Left lung (tissue), 4 donors: ENCODE measurements at regions not wholly inside any gene's neighbourhood (a gene's known extent, or its start where the extent isn't known, plus 50 kb on each side); places are given as distances from the start of the nearest gene placed in this dataset.

Source experiments
- ATAC-seq: fragments of 200-7000 bp; cut with Tn5 transposase; one replicate; pipeline ENCODE4 v1.9.1; 2020; ENCODE audit warnings: moderate library complexity
- DNase-seq, 4 donors: peaks; one replicate each; pipeline ENCODE4 v3.0.0-alpha.2; 2013 to 2020
- H3K27ac ChIP-seq, 2 donors: fragments of 200-600 bp; sonication (generic) in 1 of 2; one replicate each; pipeline versions ENCODE4 v1.5.0 to v1.8.0; 2020 to 2021
- H3K27me3 ChIP-seq, 2 donors: fragments of 200-600 bp; sonication (generic) in 1 of 2; one replicate each; pipeline versions ENCODE4 v1.5.0 to v1.8.0; 2020 to 2021
- H3K36me3 ChIP-seq, 2 donors: fragments of 200-600 bp; sonication (generic) in 1 of 2; one replicate each; pipeline versions ENCODE4 v1.5.0 to v1.8.0; 2020 to 2021
- H3K4me1 ChIP-seq, 2 donors: fragments of 200-600 bp; one replicate each; pipeline ENCODE4 v1.8.0; 2021
- H3K4me3 ChIP-seq, 2 donors: fragments of 200-600 bp; sonication (generic) in 1 of 2; one replicate each; pipeline versions ENCODE4 v1.5.0 to v1.8.0; 2020 to 2021; ENCODE audit warnings: mild to moderate bottlenecking in 1 of 2
- H3K9me3 ChIP-seq, 2 donors: fragments of 200-600 bp; sonication (generic) in 1 of 2; one replicate each; pipeline versions ENCODE4 v1.5.0 to v1.8.0; 2020 to 2021
- intact Hi-C, 2 donors: fragments of 100-400 bp; cut with DNase I; formaldehyde crosslinking; loops; one replicate each; pipeline versions ENCODE4 v1.11.2 to v1.14.2; 2022
- TF ChIP-seq, protein P1 (sequence below), 2 donors: fragments of 200-600 bp; sonication (generic) in 1 of 2; IDR thresholded peaks; one replicate each; pipeline versions ENCODE4 v1.5.0 to v1.8.0; 2021; ENCODE audit warnings: antibody characterized with exemption in 2 of 2
- donor health status: DM: no; HTN: yes; CAD: no.
- donor health status: DM: no; HTN: no; CAD: no.

DNA sequence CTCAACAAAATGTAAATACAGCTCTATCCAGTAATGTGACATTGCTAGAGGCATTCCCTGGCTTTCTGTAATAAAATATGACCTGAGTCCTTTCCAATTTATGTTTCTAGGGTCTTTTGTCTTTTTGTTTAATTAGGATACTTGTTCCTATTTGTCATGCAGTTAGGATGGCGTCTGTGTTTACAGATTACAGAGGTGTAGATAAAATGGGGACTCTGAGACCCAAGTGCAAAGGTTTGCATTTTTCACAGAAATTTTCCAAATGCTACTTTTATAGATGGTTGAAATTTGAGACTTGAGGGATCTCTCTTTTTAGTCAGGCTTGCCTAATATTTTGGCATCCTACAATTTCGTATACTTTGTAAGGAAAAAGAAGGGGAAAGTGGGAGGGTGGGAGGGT lies 332.4 kb downstream of the PTEN start:
- intact Hi-C loops: no loop called here
- Histone ChIP-seq H3K27ac (no peak overlapping the region), H3K9me3 (no peaks in the 10 kb centered on the region), H3K4me1 (no peaks in the 10 kb centered on the region), H3K27me3 (no peaks in the 10 kb centered on the region), H3K36me3 (no peaks in the 10 kb centered on the region), H3K4me3 (no peak overlapping the region)
- ATAC-seq: no peak
- TF ChIP-seq, protein P1, sequence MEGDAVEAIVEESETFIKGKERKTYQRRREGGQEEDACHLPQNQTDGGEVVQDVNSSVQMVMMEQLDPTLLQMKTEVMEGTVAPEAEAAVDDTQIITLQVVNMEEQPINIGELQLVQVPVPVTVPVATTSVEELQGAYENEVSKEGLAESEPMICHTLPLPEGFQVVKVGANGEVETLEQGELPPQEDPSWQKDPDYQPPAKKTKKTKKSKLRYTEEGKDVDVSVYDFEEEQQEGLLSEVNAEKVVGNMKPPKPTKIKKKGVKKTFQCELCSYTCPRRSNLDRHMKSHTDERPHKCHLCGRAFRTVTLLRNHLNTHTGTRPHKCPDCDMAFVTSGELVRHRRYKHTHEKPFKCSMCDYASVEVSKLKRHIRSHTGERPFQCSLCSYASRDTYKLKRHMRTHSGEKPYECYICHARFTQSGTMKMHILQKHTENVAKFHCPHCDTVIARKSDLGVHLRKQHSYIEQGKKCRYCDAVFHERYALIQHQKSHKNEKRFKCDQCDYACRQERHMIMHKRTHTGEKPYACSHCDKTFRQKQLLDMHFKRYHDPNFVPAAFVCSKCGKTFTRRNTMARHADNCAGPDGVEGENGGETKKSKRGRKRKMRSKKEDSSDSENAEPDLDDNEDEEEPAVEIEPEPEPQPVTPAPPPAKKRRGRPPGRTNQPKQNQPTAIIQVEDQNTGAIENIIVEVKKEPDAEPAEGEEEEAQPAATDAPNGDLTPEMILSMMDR (IDR thresholded peaks at IDR 0.05): no peak
- DNase-seq: no peak

DNA sequence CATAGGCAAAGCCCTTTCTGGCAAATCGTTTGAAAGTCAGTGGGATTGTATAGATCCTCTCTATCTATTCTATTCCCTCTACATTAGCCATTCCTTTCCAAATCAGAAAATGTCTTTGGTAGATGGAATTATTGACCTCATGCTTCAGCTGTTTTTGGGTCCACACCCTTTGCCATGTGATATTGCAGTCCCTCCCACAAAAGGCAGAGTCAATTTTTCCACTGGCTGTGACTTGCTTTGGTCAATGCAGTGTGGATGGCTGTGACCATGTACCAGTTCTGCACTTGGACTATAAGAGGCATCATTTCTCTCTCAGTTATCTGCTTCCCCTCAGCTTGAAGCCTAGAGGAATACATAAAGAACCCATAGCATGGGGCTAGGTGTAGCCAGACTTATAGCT lies 332.9 kb downstream of the PTEN start:
- TF ChIP-seq, protein P1 (IDR thresholded peaks at IDR 0.05): no peak
- H3K27ac ChIP-seq: no peak overlapping the region

DNA sequence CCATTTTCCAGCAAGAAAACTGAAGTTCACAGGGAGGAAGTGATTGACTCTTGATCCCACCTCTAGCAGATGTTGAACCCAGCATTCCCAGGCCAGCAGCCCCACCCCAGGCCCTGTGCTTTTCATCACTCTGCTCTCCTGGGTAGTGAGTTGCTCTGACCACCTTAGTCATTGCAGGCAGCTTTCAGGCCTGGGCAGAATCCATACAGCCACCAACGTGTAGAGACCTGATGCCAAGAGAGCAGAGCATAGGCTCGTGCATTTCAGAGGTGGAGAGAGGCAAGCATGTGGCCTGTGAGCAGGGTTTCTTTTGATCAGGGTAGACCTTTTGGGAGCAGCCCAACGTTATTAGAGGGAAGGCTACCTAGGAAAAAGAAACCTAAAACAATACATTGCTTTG lies 334.6 kb downstream of the PTEN start:
- no peak overlapping the region for H3K4me3 ChIP-seq
- no peaks in the 10 kb centered on the region for H3K36me3 ChIP-seq
- H3K27me3 ChIP-seq: no peaks in the 10 kb centered on the region
- TF ChIP-seq, protein P1 (IDR thresholded peaks at IDR 0.05): no peak
- H3K4me1 ChIP-seq: no peaks in the 10 kb centered on the region
- intact Hi-C loops: no loop called here
- ATAC-seq: no peak
- H3K9me3 ChIP-seq: no peaks in the 10 kb centered on the region
- H3K27ac ChIP-seq: no peak overlapping the region
- DNase-seq: no peak

More for the DNA sequence above, 332.9 kb downstream of the PTEN start:
- Histone ChIP-seq H3K4me3 (no peak overlapping the region), H3K36me3 (no peaks in the 10 kb centered on the region), H3K27me3 (no peaks in the 10 kb centered on the region), H3K9me3 (no peaks in the 10 kb centered on the region), H3K4me1 (no peaks in the 10 kb centered on the region)
- DNase-seq (no peak), ATAC-seq (no peak)
- intact Hi-C loops: no loop called here

DNA sequence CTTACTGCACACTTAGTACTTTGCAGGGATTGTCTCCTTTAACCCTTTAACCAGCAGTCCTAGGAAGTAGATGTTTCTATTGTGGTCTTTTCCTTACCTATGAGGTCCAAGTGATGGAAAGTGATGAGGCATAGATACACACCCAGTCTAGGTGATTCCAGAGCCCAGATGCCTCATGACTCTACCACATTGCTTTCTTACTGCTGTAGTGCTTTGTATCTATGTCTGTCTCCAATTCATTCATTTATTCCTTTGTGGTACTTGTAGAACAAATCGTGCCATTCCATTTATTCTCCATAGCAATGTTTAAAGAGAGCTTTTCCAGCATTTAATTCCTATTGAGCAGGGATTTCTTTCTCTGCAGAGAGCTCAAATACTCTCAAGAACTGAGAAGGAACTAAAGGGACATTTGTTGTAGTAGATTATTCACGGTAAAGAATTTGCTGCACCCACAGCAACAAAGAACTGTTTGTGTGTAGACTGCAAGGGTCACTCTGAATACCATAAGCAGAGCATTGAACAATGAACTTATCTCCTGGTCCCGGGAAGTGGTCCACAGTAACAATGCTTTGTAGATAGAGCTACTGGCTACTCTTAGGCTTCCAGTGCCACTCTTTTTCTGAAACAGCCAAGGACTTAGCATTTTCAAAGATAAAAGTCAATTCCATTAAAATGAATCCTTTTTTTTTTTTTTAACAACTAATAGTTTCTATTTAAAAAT lies 337.0 kb downstream of the PTEN start:
- H3K4me1 ChIP-seq: no peaks in the 10 kb centered on the region
- H3K36me3 ChIP-seq: no peaks in the 10 kb centered on the region
- TF ChIP-seq, protein P1 (IDR thresholded peaks at IDR 0.05): no peak
- no peaks in the 10 kb centered on the region for H3K9me3 ChIP-seq
- intact Hi-C loops: no loop called here
- no peak for DNase-seq
- no peak overlapping the region for H3K4me3 ChIP-seq
- no peak for ATAC-seq
- H3K27ac ChIP-seq: no peak overlapping the region
- H3K27me3 ChIP-seq: no peaks in the 10 kb centered on the region

DNA sequence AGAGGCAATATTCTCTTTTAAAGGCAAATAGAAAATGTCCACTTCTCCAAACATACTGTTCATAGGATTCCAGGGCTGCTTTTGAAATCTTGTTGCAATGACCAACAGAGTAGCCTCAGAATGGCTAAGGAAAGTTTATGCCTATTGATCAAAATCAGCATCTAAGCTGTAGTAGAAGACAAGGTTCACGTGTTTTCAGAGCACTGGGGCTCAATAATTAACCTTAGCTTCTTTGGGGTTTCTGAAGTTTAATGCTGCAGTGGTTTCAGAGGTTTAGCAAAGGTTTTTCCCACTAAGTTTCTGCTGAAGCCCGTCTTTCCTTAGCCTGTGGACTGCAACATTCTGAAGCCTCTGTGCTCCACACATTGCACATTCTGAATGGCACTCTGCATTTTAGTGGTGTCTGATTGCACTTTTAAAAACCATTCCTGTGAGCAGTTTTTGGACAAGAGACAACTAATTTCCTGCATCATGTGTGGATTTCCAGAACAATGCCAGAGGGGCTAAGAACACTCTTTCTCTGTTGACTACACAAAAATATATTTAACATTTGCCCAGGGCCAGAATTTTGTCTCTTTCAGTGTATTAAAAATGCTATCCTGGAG lies 342.5 kb downstream of the PTEN start:
- H3K27ac ChIP-seq: no peak overlapping the region
- intact Hi-C loops: no loop called here
- H3K27me3 ChIP-seq: no peaks in the 10 kb centered on the region
- H3K4me1 ChIP-seq: no peaks in the 10 kb centered on the region
- no peaks in the 10 kb centered on the region for H3K36me3 ChIP-seq
- ATAC-seq (peak; percentile 54), DNase-seq (no peak)
- no peaks in the 10 kb centered on the region for H3K9me3 ChIP-seq
- no peak overlapping the region for H3K4me3 ChIP-seq
- TF ChIP-seq, protein P1 (IDR thresholded peaks at IDR 0.05): no peak
